ENCODE measurements at regions not wholly inside any gene's neighbourhood (a gene's known extent, or its start where the extent isn't known, plus 50 kb on each side); places are given as distances from the start of the nearest gene placed in this dataset.

DNA sequence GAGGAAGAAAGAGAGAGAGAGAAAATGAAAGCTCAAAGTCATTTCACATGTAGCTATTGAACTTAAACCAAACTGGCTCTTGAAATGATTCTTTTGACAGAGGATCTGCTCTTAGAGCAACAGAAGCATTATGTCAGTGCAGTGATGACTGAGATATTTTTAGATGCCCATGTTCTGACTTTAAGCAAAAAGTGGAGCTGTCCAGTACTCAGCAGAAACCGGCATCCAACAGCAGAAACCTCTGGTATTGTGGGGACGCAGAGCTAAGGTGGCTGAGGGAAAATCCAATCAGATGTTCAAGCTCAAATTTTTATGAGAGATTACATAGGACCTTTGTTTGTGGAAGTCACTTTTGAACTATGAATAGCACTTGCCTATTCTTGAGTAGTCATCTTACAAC, 69.8 kb upstream of the ANKFN1 start:
- DNase-seq (ENCODE audit: low spot score), result no peak
- Histone ChIP-seq H3K4me3 (no peak overlapping the region), H3K27ac (no peak overlapping the region)
- TF ChIP-seq, protein P1, sequence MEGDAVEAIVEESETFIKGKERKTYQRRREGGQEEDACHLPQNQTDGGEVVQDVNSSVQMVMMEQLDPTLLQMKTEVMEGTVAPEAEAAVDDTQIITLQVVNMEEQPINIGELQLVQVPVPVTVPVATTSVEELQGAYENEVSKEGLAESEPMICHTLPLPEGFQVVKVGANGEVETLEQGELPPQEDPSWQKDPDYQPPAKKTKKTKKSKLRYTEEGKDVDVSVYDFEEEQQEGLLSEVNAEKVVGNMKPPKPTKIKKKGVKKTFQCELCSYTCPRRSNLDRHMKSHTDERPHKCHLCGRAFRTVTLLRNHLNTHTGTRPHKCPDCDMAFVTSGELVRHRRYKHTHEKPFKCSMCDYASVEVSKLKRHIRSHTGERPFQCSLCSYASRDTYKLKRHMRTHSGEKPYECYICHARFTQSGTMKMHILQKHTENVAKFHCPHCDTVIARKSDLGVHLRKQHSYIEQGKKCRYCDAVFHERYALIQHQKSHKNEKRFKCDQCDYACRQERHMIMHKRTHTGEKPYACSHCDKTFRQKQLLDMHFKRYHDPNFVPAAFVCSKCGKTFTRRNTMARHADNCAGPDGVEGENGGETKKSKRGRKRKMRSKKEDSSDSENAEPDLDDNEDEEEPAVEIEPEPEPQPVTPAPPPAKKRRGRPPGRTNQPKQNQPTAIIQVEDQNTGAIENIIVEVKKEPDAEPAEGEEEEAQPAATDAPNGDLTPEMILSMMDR (IDR thresholded peaks at IDR 0.05), result no peak

DNA sequence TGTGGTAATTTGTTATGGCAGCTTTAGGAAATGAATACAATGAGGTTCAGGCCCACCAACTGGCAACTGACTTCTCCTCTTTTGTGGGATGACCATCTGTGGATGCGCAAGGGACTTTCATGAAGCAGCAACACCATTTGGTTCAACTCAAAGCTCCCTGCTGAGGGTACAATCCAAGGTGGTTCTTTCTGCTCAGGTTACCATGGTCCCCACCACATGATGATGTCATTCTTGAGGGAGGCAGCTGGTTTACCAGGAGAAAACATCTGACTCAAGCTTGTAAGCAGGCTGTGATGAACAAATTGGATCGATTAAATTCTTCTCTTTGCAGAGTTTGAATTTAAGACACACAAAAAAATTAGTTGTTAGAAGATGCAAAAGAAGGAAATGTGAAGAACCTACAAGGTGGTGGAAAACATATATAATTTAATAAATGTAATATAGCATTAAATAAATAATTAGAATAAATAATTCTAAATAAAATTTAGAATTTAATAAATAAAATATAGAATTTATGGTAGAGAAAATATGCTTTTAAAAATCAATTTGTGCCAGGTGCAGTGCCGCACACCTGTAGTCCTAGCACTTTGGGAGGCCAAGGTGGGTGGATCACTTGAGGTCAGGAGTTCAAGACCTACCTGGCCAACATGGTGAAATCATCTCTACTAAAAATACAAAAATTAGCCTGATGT, 67.6 kb upstream of the ANKFN1 start:
- no peak overlapping the region for H3K4me3 ChIP-seq
- no peak overlapping the region for H3K27ac ChIP-seq
- no peak for DNase-seq (ENCODE audit: low spot score)
- TF ChIP-seq, protein P1 (IDR thresholded peaks at IDR 0.05), result no peak

DNA sequence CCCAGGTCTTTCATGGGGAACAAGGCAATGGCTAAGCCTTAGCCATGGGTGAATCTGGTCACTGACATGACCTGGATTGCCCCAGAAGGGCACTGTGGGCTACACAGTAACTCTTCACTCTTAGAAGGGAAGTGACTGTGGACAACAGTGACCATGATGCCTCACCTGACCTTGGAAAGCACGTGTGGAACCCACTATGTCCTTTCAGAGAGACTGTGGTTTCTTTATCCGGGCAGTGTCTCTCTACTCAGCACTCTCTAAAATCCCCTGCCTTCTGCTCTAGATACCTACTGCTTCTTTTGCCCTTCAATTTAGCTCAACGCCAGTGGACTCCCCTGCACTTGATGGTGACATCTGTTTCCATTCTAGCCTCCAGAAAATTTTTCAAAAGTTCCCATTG, 66.1 kb upstream of the ANKFN1 start:
- DNase-seq (ENCODE audit: low spot score), result no peak
- TF ChIP-seq, protein P1 (IDR thresholded peaks at IDR 0.05), result no peak

DNA sequence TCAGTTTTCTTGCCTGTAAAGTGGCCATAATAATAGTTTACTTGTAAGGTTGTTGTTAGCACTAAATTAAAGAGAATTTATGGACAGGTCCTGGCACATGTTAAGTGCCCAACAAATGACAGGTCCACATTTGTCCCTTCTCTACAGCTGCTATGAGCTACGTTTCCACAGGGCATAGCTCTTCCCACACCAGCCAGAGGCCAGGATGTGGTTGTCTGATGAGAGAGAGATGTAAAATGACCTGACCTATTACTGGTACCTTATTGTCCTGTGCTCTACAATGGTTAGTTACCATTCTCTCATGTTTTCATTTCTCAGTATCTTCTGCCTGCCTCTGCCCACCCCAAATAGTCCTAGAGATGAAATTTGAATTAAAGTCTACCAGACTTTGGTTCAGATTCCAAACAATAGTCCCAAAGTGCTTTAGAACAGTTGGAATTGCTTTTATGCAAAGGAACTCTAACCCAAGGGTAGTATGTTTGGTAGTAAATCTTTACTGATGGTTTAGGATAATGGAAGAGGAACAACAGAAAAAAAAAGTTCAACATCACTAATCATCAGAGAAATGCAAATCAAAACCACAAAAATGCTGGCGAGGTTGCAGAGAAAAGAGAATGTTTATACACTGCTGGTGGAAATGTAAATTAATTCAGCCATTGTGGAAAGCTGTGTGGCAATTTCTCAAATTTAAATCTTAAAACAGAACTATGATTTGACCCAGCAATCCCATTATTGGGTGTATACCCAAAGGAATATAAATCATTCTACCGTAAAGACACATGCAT, 57.1 kb upstream of the ANKFN1 start:
- DNase-seq (ENCODE audit: low spot score), result no peak

More for the DNA sequence above, 66.1 kb upstream of the ANKFN1 start:
- no peak overlapping the region for H3K4me3 ChIP-seq
- H3K27ac ChIP-seq, result no peak overlapping the region

DNA sequence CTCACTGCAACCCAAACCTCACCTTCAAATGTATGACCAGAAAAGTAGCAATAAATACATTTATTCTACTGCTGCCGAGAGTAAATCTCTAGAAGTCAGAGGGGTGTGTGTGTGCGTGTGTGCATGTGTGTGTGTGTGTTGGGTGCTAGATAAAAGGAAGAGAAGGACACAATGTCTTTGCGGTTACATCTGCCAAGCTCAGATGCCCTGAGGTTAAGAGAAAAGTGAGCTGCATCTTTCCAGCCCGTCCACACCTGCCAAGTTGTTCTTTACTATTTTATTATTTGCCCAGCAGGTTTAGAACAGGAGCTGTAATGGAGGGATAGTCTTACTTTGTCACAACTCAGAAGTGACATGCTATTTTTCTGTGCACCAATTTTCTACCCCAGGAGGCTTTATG, 54.5 kb upstream of the ANKFN1 start:
- DNase-seq (ENCODE audit: low spot score), result no peak
- no peak overlapping the region for H3K27ac ChIP-seq
- no peak overlapping the region for H3K4me3 ChIP-seq
- TF ChIP-seq, protein P1 (IDR thresholded peaks at IDR 0.05), result no peak

More for the DNA sequence above, 57.1 kb upstream of the ANKFN1 start:
- TF ChIP-seq, protein P1 (IDR thresholded peaks at IDR 0.05), result no peak
- no peak overlapping the region for H3K4me3 ChIP-seq
- H3K27ac ChIP-seq, result no peak overlapping the region

DNA sequence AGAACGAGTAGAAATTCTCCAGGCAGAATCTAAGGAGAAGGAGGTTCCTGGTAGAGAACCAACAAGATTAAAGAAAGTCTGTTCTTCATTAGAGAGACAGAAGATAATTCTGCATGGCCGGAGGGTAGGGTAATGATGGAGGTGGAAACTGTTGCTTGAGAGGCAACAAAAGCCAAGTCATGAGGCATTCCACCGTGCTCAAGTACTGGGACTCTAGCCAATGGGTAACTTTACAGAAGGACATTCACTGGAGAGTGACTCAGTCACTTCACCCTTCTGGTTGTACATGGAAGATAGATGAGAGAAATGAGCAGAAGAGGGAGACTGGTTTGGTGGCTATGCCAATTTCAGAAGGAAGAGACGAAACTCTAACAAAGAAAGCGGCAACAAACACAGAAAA, 53.6 kb upstream of the ANKFN1 start:
- no peak for DNase-seq (ENCODE audit: low spot score)
- no peak overlapping the region for H3K4me3 ChIP-seq
- no peak overlapping the region for H3K27ac ChIP-seq
- TF ChIP-seq, protein P1 (IDR thresholded peaks at IDR 0.05), result no peak

Measured in coronary artery (tissue), 2 donors.